GM18858 (cell line): ENCODE measurements at regions not wholly inside any gene's neighbourhood (a gene's known extent, or its start where the extent isn't known, plus 50 kb on each side); places are given as distances from the start of the nearest gene placed in this dataset.

Source experiments
- ATAC-seq: cut with Tn5 transposase; IDR thresholded peaks from one replicate; pipeline ENCODE4 v1.9.1; 2021; ENCODE audit not compliant: unreplicated experiment

DNA sequence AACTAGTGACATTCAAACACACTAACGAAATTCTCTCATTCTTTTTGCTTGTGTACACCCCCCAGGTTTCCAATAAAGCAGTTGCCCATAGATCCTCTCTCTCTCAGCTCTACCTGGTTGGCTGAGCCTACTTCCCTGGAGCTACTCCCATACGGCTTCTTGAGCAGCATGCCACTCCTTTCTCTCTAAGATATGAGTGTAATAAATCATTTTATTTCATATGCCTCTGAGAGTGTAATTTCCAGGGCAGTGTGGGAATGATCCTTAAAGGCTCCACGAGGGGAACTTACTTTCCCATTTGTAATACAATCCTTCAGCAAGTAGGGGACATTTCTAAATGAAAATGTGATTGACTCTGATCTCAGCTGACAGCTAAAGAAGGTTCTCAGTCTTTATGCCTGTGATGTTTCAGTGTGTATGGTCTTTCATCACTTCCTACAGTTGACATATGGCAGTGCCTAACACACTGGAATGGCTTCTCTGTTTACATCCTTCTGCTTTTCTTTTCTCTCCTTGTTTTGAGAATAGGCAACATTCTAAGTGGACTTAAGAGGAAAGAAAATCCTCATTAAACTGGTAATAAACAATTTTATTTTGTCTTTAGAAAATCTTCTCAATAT, 1194.3 kb upstream of the CDH8 start:
- ATAC-seq: no peak

- no peak for ATAC-seq
Measured at GRCh38 chr16:63228259-63228658, 1192.0 kb upstream of the CDH8 start.

GRCh38 chr16:63223851-63224250, 1187.6 kb upstream of the CDH8 start:
- no peak for ATAC-seq

- no peak for ATAC-seq
Measured at GRCh38 chr16:63216696-63217423, 1180.6 kb upstream of the CDH8 start.

DNA sequence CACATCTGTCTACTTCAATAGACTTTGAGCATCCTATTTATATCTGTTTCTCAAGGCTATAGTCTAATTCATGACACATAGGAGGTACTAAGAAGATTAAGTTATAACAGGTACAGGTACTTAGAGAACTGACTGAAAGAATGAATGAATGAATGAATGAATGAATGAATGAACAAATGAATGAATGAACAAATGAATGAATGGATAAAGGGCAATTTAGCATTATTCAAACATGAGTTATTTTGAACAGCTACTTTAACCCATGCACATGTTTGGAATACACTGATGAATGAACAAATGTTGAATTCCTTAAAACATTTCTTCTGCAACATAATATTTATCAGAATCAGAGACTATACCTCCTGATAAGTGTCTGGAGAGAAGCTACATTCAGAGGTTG, 1165.6 kb upstream of the CDH8 start:
- no peak for ATAC-seq

- no peak for ATAC-seq
Measured at GRCh38 chr16:63200940-63201339, 1164.7 kb upstream of the CDH8 start.

DNA sequence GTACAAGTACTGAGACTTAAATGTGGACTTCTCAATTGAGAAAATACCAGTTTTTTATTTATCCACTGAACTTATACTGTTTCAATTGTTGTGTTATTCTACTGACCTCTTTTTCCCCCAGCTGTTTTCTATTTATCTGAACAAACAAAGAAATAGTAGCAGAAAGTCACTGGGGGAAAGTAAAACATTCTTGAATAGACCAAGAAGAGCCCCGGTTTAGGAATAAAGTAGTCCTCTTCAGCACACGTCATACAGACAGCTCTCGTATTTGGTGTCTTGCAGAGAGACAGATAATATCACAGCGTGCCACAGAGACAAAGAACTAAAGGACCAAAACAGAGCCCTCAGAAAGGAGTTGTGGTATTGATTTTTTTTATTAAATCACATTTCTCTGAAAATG, 1159.1 kb upstream of the CDH8 start:
- no peak for ATAC-seq

GRCh38 chr16:63192980-63193379, 1156.7 kb upstream of the CDH8 start:
- no peak for ATAC-seq

DNA sequence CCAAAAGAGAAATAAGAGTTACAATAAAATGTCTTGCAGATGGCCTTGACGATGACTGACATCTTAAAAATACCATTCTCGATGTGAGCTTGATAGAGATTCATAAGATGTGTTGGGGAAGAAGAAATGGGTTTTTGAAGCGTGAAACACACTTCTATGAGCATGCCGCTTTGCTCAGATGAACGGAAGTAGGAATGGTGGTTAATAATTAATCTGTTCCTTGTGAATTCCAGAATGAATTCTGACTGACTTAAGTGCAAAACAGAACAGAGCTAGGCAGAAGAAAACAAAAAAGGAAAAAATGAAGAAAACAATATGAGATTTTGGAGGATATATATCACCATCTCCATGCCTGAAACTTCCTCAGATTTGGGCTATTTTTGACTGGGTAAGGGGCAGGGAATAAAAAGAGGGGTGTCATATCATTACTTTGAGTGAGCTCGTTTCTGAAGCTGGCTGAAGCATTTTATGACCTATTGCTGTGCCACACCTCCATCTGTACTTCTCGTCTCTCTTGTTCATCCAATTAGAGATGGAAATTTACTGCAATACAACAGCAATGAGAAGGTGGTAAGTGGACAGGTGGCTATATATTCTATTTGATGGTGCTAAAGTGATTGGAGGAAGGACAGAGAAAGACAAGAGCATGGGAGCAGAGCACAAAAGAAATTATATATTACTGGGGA, 1152.0 kb upstream of the CDH8 start:
- no peak for ATAC-seq

DNA sequence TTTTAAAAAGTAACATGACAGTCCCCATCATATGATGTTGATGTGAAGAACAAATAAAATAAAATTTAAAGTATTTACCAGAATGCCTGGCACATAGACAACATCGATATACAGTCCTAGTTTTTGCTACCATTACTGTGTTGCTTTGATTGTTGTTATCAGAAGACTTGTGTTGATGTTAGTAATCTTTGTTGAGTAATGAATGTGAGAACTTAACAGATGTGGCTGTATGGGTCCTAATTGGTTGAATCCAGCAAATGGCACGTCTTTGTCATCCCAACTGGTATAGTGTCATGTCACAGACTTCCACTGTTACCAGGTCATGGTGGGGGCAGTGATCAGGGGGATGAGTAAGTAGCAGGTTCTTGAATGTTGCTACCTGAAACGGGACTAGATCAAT, 1151.4 kb upstream of the CDH8 start:
- no peak for ATAC-seq

- no peak for ATAC-seq
Measured at GRCh38 chr16:63185235-63185780, 1149.1 kb upstream of the CDH8 start.

DNA sequence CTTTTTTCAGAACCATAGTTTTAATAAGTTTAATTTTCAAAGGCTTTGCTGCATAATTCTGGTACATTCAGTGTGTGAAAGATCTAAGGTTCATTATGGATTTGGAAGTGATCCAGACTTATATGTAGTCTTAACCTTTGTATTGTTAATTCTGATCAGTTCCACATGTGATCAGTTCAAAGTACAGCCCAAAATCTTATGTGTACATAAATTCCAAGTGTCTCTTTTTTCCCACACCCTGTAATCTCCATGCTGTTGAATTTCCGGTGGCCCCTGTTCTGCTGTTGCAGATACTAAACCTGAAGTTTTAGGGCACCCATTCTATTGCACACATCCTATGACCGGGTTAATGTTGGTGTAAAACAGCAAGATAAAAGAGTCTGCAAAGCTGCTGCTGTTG, 1147.5 kb upstream of the CDH8 start:
- no peak for ATAC-seq

DNA sequence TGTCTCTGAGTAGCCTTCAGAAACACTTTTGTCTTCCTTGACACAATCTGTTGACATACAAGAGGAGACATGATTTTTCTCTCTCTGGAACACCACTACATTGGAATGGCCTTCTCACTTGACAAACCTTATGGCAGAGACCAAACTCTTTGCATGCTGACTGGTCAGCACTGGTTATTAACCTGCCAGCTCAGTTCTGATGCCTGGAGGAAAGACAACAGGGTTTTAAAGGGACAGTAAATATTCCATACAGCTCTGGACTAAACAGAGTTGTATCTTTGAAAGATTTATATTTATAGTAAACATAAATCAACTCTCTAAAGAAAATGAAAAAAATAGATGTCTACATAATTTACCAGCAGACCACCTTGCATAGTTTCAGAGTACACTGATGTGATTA, 1139.1 kb upstream of the CDH8 start:
- no peak for ATAC-seq

GRCh38 chr16:63174801-63175200, 1138.6 kb upstream of the CDH8 start:
- no peak for ATAC-seq

DNA sequence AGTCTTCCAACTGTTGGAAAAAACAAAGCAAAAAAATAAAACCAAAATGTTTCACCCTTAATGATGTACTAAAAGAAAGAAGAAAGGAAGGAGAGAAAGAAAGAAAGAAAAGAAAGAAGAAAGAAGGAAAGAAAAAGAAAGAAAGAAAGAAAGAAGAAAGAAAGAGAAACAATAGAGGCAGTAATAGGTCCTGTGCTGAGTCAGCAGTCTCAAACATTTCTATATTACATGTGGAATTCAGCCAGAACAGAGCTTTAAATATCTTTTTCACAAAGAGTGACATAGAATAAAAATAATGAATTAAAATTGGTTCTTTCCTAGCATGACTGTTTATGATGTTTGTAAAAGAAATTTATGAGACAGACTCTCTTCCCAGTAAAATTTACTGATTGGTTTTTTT, 1135.3 kb upstream of the CDH8 start:
- no peak for ATAC-seq

- ATAC-seq: no peak
Measured at GRCh38 chr16:63169100-63169499, 1132.9 kb upstream of the CDH8 start.

DNA sequence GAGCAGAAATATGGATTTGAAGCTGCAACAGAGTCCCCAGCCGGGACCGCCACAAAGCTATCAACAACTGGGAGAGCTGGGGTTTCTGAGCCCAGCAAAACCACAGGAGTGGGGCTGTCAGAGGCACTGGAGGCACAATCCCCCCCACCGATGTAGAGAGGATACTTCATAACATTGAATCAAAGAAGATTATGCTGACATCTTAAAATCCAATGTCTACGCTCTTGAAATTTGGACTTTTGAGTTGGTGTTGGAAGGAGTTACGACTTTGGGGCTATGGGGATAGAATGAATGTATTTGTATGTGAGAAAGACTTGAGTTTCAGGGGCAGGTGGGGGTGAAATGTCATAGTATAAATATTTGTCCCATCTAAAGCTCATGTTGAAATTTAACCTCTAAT, 1121.6 kb upstream of the CDH8 start:
- no peak for ATAC-seq

DNA sequence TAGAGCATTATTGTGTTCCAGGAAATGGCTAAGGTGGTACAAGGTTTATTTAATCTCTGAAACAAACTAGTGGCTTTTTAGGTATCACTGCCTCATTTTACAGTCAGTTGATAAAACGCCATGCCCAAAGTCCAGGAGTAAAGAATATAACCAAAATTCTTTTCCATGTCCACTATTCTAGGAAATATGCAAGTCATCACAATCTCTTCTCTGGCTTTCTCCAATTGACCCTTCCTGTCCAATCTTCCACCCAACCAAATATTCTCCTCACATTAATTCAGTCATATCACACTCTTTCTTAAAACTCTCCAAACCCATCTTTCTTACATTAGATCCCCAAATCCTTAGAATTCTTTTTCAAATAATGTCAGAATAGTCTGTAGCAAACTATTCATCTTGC, 1110.0 kb upstream of the CDH8 start:
- ATAC-seq: no peak

DNA sequence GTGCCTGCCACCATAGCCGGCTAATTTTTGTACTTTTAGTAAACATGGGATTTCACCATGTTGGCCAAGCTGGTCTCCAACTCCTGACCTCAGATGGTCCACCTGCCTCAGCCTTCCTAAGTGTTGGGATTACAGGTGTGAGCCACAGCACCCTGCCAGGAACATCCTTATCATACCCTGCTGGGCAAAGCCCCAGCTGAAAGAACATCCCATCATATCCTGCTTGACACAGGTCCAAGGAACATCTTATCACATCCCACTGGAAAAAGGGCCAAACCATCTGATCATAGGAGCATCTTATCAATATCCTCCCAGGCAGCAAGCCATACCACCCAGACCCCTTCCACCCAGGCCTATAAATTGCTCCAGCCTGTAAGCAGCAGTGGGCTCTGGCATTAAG, 1109.2 kb upstream of the CDH8 start:
- no peak for ATAC-seq

DNA sequence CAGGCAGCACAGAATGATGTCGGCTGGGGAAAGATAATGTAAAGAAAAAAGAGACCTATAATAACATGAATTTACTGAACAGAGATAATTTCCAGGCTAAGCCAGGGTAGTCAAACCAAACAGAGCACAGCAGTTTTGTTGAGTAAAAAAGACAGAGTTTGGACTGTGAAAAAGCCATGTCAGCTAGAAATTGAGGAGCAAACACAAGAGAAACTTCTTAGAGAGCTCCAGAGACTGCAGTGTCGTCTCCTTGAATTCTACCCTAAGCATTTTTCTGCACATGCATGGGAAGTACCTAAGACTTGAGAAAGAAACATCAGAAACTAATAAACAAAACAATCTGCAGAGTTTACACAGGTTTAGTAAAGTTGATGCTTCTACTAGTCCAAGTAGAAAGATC, 1098.8 kb upstream of the CDH8 start:
- no peak for ATAC-seq

DNA sequence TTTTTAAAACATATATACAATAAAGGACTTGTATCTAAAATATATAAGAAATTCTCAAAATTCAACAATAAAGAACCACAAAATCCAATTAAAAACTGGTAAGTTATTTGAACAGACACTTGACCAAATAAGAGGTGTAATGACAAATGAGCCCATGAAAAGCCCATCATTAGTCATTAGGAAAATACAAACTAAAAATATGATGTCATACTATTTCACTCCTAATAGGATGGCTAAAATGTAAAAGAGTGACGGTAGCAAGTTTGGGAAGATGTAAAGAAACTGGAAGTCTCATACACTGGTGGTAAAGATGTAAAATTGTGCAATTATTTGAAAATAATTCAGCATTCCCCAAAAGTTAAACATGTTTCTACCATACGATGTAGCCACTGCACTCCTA, 1095.3 kb upstream of the CDH8 start:
- ATAC-seq: no peak

DNA sequence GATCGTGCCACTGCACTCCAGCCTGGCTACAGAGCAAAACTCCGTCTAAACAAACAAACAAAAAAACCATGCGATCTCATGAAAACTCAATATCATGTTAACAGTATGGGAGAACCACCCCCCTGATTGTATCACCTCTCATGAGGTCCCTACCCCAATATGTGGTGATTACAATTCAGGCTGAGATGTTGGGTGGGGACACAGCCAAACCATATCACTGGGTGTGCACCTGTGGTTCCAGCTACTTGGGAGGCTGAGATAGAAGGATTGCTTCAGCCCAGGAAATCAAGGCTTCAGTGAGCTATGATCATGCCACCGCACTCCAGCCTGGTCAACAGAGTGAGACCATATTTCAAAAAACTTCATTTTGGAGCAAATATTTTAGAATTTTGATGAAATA, 1094.7 kb upstream of the CDH8 start:
- no peak for ATAC-seq
